GM12878 (cell line): ENCODE measurements at regions not wholly inside any gene's neighbourhood (a gene's known extent, or its start where the extent isn't known, plus 50 kb on each side); places are given as distances from the start of the nearest gene placed in this dataset.
"Not testable (repeated sequence)": the region's sequence is repeated elsewhere in the genome, so short reads cannot be mapped to it uniquely, and the experiment has no call there.

ENCODE experiments used
- ATAC-seq: fragments of 200-7000 bp; cut with Tn5 transposase; 3 replicates; pipeline ENCODE4 v1.9.1; 2020; ENCODE audit warnings: mild to moderate bottlenecking, moderate library complexity
- BruUV-seq: library from RNA; stranded (reverse); fragments of 400-500 nt; replicated peaks from 2 replicates; lab custom pipeline; 2021; lab: Mats Ljungman, UMichigan
- CTCF ChIA-PET: fragments of 300-600 bp; sonication (Branson Sonifier 250); formaldehyde crosslinking; extraction: SDS; loops from one replicate; lab custom pipeline; 2021; ENCODE audit warnings: inconsistent platforms; lab: Yijun Ruan, JAX
- POLR2A ChIA-PET: fragments of 350-600 bp; formaldehyde crosslinking; extraction: SDS; loops from one replicate; lab custom pipeline; 2021; ENCODE audit warnings: inconsistent platforms; lab: Charles Lee
- RAD21 ChIA-PET: fragments of 300-600 bp; sonication (Branson Sonifier 250); formaldehyde crosslinking; loops from one replicate; lab custom pipeline; 2023; ENCODE audit warnings: antibody characterized with exemption; ENCODE audit not compliant: unreplicated experiment; lab: Charles Lee
- SMC1A ChIA-PET: fragments of 300-600 bp; sonication (Branson Sonifier 250); formaldehyde crosslinking; loops from one replicate; lab custom pipeline; 2023; ENCODE audit not compliant: unreplicated experiment, uncharacterized antibody; lab: Charles Lee
- DNase-seq: peaks from one replicate; pipeline ENCODE4 v3.0.0-alpha.2; 2011; ENCODE audit warnings: low read depth, low spot score
- FAIRE-seq: peaks from 3 replicates; lab custom pipeline; 2011; peaks lifted over from hg19 to GRCh38; lab: Jason Lieb, UNC
- H2AFZ ChIP-seq: 2 replicates; pipeline ENCODE4 v1.6.0; 2011; ENCODE audit warnings: low read depth, low read length, control low read depth; ENCODE audit not compliant: control insufficient read depth
- H3K27ac ChIP-seq: 2 replicates; pipeline ENCODE4 v1.5.1; 2011; ENCODE audit warnings: control low read depth; ENCODE audit not compliant: control insufficient read depth, insufficient read depth
- H3K27me3 ChIP-seq, 2 experiments: replicated peaks in 1 of 2; 2 replicates each; pipeline versions ENCODE4 v1.6.0 to v1.6.1; 2011; ENCODE audit warnings: low read length in 1 of 2; ENCODE audit not compliant: control insufficient read depth in 2 of 2, insufficient read depth in 2 of 2
- H3K36me3 ChIP-seq, 2 experiments: 2 replicates each; pipeline ENCODE4 v1.5.1; 2011; ENCODE audit warnings: low read length in 1 of 2; ENCODE audit not compliant: control insufficient read depth in 2 of 2, insufficient read depth in 2 of 2
- H3K4me1 ChIP-seq: 2 replicates; pipeline ENCODE4 v1.6.1; 2011; ENCODE audit warnings: mild to moderate bottlenecking, low read length, moderate library complexity, mixed read lengths; ENCODE audit not compliant: control insufficient read depth, insufficient read depth
- H3K4me2 ChIP-seq: 2 replicates; pipeline ENCODE4 v1.6.0; 2011; ENCODE audit warnings: control low read depth; ENCODE audit not compliant: control insufficient read depth, insufficient read depth
- H3K4me3 ChIP-seq: fragments of 200-600 bp; sonication (generic); 2 replicates; pipeline ENCODE4 v1.5.1; 2016
- H3K79me2 ChIP-seq: 2 replicates; pipeline ENCODE4 v1.6.0; 2011; ENCODE audit warnings: low read length; ENCODE audit not compliant: control insufficient read depth, insufficient read depth
- H3K9ac ChIP-seq: 2 replicates; pipeline ENCODE4 v1.8.0; 2011; ENCODE audit warnings: low read length, control low read depth, mixed read lengths; ENCODE audit not compliant: control insufficient read depth, insufficient read depth
- H3K9me3 ChIP-seq: replicated peaks from 3 replicates; pipeline ENCODE4 v1.5.1; 2011; ENCODE audit warnings: mild to moderate bottlenecking, low read length; ENCODE audit not compliant: control insufficient read depth, insufficient read depth
- H4K20me1 ChIP-seq: 2 replicates; pipeline ENCODE4 v1.6.0; 2011; ENCODE audit not compliant: control insufficient read depth, insufficient read depth
- BMI1 ChIP-seq: fragments of 450-650 bp; IDR thresholded peaks from 2 replicates; pipeline ENCODE4 v1.6.1; 2016; ENCODE audit warnings: mild to moderate bottlenecking, moderate library complexity, borderline replicate concordance
- EP300 ChIP-seq, 2 experiments: fragments of 150-350 bp in 1 of 2; IDR thresholded peaks; 2 replicates each; pipeline ENCODE4 v1.6.1; 2011 to 2012; ENCODE audit warnings: low read depth in 2 of 2, low read length in 2 of 2, borderline replicate concordance in 1 of 2, improper control_type of control experiment in 1 of 2, inconsistent platforms in 1 of 2; ENCODE audit not compliant: control insufficient read depth in 1 of 2
- MTA2 ChIP-seq: fragments of 450-650 bp; IDR thresholded peaks from 2 replicates; pipeline ENCODE4 v1.6.1; 2016; ENCODE audit warnings: low read depth, mild to moderate bottlenecking, moderate library complexity
- TAF1 ChIP-seq: IDR thresholded peaks from 2 replicates; pipeline ENCODE4 v1.6.1; 2011; ENCODE audit warnings: mild to moderate bottlenecking, low read depth, low read length, borderline replicate concordance
- TBL1XR1 ChIP-seq: IDR thresholded peaks from 2 replicates; pipeline ENCODE4 v1.6.1; 2012; ENCODE audit warnings: low read depth, low read length, improper control_type of control experiment
- WGBS: methylation state at CpG from one replicate; pipeline ENCODE4 v1.1.6; 2016; ENCODE audit warnings: low lambda C conversion rate; ENCODE audit not compliant: insufficient replicate concordance, insufficient coverage; ENCODE audit errors: missing lambda C conversion rate; 5-methylcytosine and 5-hydroxymethylcytosine counted together
- in situ Hi-C: fragments of 300-500 bp; cut with MboI; formaldehyde crosslinking; loops from 9 replicates; pipeline ENCODE4 v1.14.3; 2018; ENCODE audit warnings: mixed read lengths
- intact Hi-C: fragments of 100-400 bp; cut with micrococcal nuclease; formaldehyde crosslinking; loops from one replicate; pipeline ENCODE4 v1.14.2; 2022; ENCODE audit not compliant: unreplicated experiment

DNA sequence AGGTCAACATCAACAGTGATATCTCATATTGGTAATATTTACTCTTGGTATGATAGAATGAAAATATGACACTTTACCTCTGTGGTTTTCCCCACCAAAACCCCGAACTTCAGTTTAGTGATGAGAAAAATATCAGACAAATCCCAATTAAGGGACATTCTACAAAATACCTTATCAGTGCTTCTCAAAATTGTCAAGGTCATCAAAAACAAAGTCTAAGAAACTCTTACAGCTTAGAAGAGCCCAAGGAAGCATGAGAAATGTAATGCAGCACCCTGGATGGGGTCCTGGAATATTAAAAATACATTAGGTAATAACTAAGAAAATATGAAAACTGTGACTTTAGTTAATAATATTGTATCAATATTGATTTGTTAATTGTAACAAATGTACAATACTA, 148.3 kb upstream of the TFAP2D start:
- H3K27me3 ChIP-seq: no peaks in the 10 kb centered on the region
- ChIA-PET RAD21 (no interaction called here), SMC1A (no interaction called here), POLR2A (no interaction called here), CTCF (no interaction called here)
- DNase-seq: no peak
- no peak overlapping the region for H2AFZ ChIP-seq
- H3K9ac ChIP-seq: no peak overlapping the region
- H4K20me1 ChIP-seq: no peaks in the 10 kb centered on the region
- no peaks in the 10 kb centered on the region for H3K9me3 ChIP-seq
- no peak for TF ChIP-seq MTA2
- TF ChIP-seq BMI1: no peak
- TF ChIP-seq EP300 (IDR thresholded peaks at IDR 0.05; ENCODE audit: borderline replicate concordance in 1 of 2, control insufficient read depth in 1 of 2, low read depth in 2 of 2, low read length in 2 of 2): no peak
- TF ChIP-seq TBL1XR1: no peak
- no peak for TF ChIP-seq TAF1
- H3K4me3 ChIP-seq: no peak overlapping the region
- no peak overlapping the region for H3K27ac ChIP-seq
- H3K4me2 ChIP-seq: no peak overlapping the region
- in situ Hi-C loops (no loop called here), intact Hi-C loops (no loop called here)
- no peaks in the 10 kb centered on the region for H3K4me1 ChIP-seq
- 0% methylated on average over 1 of the region's 1 CpG for WGBS
- H3K79me2 ChIP-seq: no peaks in the 10 kb centered on the region
- no peaks in the 10 kb centered on the region for H3K36me3 ChIP-seq
- no peak for FAIRE-seq
- no peak for ATAC-seq
- no TSS peak for BruUV-seq

DNA sequence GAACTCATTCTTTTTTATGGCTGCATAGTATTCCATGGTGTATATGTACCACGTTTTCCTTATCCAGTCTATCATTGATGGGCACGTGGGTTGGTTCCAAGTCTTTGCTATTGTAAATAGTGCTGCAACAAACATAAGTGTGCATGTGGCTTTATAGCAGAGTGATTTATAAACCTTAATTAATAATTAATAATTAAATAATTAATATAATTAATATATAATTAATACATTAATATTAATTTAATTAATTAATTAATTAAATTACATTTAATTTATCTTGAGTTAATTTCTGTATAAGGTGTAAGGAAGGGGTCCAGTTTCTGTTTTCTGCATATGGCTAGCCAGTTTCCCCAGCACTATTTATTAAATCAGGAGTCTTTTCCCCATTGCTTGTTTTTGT, 142.1 kb upstream of the TFAP2D start:
- ATAC-seq, H3K4me2 ChIP-seq, H3K4me1 ChIP-seq, DNase-seq, H3K36me3 ChIP-seq, SMC1A ChIA-PET, intact Hi-C loops, CTCF ChIA-PET, RAD21 ChIA-PET, H3K4me3 ChIP-seq, H2AFZ ChIP-seq, BruUV-seq, FAIRE-seq, H3K27ac ChIP-seq, POLR2A ChIA-PET, H3K79me2 ChIP-seq, H4K20me1 ChIP-seq, in situ Hi-C loops, H3K9ac ChIP-seq, H3K9me3 ChIP-seq, H3K27me3 ChIP-seq: not testable (repeated sequence)
- WGBS: 41% methylated on average over 2 of the region's 2 CpGs
